ENCODE measurements at regions not wholly inside any gene's neighbourhood (a gene's known extent, or its start where the extent isn't known, plus 50 kb on each side); places are given as distances from the start of the nearest gene placed in this dataset.
A peak's percentile ranks its signal among the peaks of the same experiment; 100 is the strongest.
"Not testable (repeated sequence)": the region's sequence is repeated elsewhere in the genome, so short reads cannot be mapped to it uniquely, and the experiment has no call there.

GRCh38 chr2:145787597-145788361 is 1267.9 kb upstream of the ZEB2 start:
- not testable (repeated sequence) for DNase-seq (ENCODE audit: low spot score)

GRCh38 chr2:145782607-145783006 is 1262.7 kb upstream of the ZEB2 start:
- DNase-seq (ENCODE audit: low spot score), result not testable (repeated sequence)

DNA sequence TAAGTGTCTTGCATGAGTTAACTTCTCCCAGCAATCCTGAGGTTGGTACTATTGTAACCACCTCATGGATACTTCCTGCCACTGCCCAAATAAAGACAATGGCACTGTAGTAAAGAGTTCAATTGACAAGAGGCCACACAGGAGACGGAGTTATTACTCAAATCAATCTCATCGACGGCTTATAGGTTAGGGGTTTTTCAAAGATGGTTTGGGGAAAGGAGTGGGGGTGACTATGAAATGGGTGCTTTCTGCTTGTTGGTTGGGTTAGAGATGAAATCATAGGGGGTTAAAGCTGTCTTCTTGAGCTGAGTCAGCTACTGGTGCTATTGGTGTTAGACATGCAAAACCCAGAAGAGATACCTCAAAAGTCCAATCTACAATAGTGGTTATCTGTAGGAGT is 1258.0 kb upstream of the ZEB2 start:
- DNase-seq (ENCODE audit: low spot score), result no peak

GRCh38 chr2:145777297-145777696 is 1257.4 kb upstream of the ZEB2 start:
- DNase-seq (ENCODE audit: low spot score), result no peak

DNA sequence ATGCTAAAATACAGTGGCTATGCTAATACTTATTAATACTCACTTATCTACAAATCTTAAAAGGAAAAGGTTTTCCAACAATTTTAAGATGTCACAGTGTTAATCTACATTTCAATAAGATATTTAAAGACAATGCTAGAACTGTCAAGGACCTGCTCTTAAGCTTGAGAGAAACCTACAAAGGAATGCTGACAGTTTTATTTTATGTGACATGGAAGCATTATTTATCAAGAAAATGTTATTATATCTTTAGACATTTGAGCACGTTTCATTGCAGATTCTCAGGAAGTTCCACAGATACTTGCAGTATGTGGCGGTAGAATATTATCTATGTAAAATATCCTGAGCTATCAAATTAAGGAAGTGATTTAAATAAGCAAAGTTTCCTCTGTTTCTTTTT is 1255.7 kb upstream of the ZEB2 start:
- no peak for DNase-seq (ENCODE audit: low spot score)

DNA sequence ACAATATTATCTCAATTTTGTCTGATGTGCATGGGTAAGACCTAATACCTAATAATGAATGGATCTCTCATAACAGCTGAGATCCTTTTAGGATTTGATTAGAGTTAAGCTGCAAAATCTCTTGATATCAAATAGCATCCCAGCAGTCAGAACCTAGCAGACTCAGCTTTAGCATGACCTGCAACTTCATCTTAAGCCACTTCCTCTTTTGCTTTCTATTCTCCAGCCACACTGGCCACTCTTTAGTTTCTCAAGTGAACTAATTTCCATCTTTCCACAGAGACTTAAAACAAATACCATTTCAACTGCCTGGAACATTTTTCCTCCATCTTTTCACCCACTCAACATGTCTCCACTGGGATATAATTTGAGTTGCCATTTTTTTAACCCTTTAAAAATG is 1251.6 kb upstream of the ZEB2 start:
- no peak for DNase-seq (ENCODE audit: low spot score)

DNA sequence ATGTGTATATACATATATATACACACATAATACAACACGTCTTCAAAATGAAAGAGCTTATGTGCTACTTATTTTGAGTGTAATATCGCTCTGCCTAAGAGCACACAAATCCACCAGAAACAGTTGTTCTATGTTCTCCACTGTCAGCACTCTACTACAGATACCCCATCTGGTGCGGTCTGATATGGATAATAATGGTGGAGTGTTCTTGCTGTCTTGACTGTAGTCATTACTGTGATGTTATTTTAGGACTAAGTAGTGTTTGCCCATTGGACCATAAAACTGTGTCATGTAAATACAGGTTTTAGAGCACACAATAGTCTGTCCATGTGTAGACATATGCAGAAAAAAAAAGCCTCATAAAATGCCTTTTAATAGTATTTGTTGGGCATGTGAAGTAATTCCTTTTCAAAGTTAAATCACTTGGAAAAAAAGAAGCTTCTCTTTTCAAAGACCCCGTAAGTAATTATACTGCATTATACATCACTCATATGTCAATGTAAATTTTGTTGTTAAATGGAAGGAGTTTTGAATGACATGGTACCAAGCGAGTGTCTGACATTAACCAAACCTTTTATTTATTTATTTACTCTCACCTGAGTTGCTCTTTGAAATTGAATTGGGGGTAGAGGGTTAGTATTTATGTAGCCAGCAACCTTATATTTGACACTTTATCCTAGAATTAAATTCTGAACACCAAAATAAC is 1249.2 kb upstream of the ZEB2 start:
- DNase-seq (ENCODE audit: low spot score), result no peak

GRCh38 chr2:145765874-145766273 is 1246.0 kb upstream of the ZEB2 start:
- DNase-seq (ENCODE audit: low spot score), result no peak

DNA sequence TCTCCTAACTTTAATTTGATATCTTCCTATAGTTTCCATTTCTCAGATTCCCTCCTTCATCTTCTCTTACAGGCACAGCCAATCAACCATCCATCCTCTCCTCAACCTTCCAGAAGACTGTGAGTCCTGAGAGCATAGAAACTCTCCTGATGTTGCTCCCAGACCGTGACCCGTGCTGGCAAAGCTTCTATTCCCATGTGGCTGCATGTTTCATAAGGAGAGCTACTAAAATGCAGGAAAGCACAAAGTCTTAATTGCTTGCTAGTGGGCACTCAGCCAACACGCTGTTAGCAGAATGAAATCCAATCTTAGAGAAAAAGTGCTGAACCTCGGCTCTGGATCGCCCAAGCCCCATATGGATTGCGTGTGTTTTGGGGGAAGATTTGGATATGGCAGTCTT is 1244.7 kb upstream of the ZEB2 start:
- no peak for DNase-seq (ENCODE audit: low spot score)

GRCh38 chr2:145760781-145761649 is 1241.1 kb upstream of the ZEB2 start:
- DNase-seq (ENCODE audit: low spot score), result no peak

- DNase-seq (ENCODE audit: low spot score), result no peak
Measured at GRCh38 chr2:145759228-145759915, 1239.5 kb upstream of the ZEB2 start.

GRCh38 chr2:145757503-145758246 is 1237.8 kb upstream of the ZEB2 start:
- no peak for DNase-seq (ENCODE audit: low spot score)

- peak; percentile 20 for DNase-seq (ENCODE audit: low spot score)
Measured at GRCh38 chr2:145755019-145755837, 1235.3 kb upstream of the ZEB2 start.

GRCh38 chr2:145753966-145754365 is 1234.0 kb upstream of the ZEB2 start:
- no peak for DNase-seq (ENCODE audit: low spot score)

- DNase-seq (ENCODE audit: low spot score), result no peak
Measured at GRCh38 chr2:145753041-145753608, 1233.2 kb upstream of the ZEB2 start.

DNA sequence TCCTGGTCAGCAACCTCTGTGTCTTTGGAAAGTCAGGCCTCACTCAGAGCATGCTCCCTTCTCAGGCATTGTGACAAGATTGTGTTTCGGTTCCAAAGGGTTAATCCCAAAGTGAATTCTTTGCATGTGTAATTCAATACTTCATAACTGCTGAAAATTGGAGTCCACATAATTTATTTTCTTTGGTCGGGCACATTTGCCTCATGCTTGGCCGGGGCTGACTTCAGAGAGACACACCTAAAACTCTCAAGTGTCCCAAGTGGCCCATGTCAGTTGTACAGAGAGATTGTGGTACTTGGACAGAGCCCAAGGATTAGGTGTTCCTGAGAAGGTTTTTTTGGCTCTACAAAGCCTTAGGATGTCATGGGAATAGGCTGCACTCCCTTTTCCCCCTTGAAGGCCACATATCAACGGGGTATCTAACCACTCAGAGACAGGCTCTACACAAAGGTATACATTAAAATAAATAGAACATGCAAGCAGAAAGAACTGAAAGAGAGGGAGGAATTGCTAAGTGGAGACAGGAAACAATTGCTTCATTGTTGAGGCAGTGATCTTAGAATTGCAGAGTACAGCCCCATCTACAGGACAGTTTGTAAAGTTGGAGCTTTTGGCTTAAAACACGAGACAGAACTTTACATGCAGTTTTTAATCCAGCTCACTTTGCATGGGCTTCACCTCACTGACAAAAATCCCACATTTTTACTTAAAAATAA is 1232.3 kb upstream of the ZEB2 start:
- DNase-seq (ENCODE audit: low spot score), result peak; percentile 18

DNA sequence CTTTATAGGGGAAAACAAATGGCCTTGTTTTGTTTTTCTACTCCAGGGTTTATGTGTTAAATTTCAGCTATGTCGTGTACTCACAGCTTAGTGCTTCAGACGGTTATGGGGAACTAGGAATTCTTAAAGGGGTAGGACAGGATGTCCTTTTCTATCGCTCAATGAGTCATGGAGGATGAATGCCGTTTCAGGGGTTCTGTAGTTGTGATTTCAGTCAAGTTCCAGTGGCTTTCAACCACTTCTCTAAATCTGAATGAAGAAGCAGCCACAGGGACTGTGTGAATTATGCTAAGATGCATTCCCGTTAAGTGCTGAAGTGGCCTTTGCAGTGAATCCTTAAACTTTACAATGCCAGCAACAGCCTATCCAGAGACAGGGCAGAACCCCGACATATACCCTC is 1231.7 kb upstream of the ZEB2 start:
- DNase-seq (ENCODE audit: low spot score), result no peak

- no peak for DNase-seq (ENCODE audit: low spot score)
Measured at GRCh38 chr2:145751155-145751554, 1231.2 kb upstream of the ZEB2 start.

- DNase-seq (ENCODE audit: low spot score), result no peak
Measured at GRCh38 chr2:145750612-145751011, 1230.7 kb upstream of the ZEB2 start.
